Bronchial epithelial cell (primary cell): ENCODE measurements at regions not wholly inside any gene's neighbourhood (a gene's known extent, or its start where the extent isn't known, plus 50 kb on each side); places are given as distances from the start of the nearest gene placed in this dataset.
"Not testable (repeated sequence)": the region's sequence is repeated elsewhere in the genome, so short reads cannot be mapped to it uniquely, and the experiment has no call there.

Experiments used
- DNase-seq: peaks from one replicate; pipeline ENCODE4 v3.0.0-alpha.2; 2010; ENCODE audit warnings: low read depth
- FAIRE-seq: peaks from 2 replicates; lab custom pipeline; 2011; peaks lifted over from hg19 to GRCh38; lab: Jason Lieb, UNC
- H3K27me3 ChIP-seq: 2 replicates; pipeline ENCODE4 v1.5.1; 2011; ENCODE audit warnings: low read length; ENCODE audit not compliant: control insufficient read depth, insufficient read depth
- H3K36me3 ChIP-seq: 2 replicates; pipeline ENCODE4 v1.5.1; 2011; ENCODE audit warnings: low read length; ENCODE audit not compliant: control insufficient read depth, insufficient read depth
- H3K4me3 ChIP-seq: 2 replicates; pipeline ENCODE4 v1.5.1; 2011; ENCODE audit warnings: mild to moderate bottlenecking, low read depth, low read length, control low read depth
- TF ChIP-seq, protein P1 (sequence below): IDR thresholded peaks from 2 replicates; pipeline ENCODE4 v1.5.1; 2011; ENCODE audit warnings: mild to moderate bottlenecking, moderate library complexity, low read length, control low read depth, inconsistent platforms; ENCODE audit not compliant: insufficient read depth, severe bottlenecking

GRCh38 chrX:148080593-148080992 lies 99.5 kb downstream of the FMR1NB start:
- DNase-seq (no peak), FAIRE-seq (no peak)
- H3K27me3 ChIP-seq = no peaks in the 10 kb centered on the region
- H3K4me3 ChIP-seq = no peak overlapping the region
- no peaks in the 10 kb centered on the region for H3K36me3 ChIP-seq
- TF ChIP-seq, protein P1, sequence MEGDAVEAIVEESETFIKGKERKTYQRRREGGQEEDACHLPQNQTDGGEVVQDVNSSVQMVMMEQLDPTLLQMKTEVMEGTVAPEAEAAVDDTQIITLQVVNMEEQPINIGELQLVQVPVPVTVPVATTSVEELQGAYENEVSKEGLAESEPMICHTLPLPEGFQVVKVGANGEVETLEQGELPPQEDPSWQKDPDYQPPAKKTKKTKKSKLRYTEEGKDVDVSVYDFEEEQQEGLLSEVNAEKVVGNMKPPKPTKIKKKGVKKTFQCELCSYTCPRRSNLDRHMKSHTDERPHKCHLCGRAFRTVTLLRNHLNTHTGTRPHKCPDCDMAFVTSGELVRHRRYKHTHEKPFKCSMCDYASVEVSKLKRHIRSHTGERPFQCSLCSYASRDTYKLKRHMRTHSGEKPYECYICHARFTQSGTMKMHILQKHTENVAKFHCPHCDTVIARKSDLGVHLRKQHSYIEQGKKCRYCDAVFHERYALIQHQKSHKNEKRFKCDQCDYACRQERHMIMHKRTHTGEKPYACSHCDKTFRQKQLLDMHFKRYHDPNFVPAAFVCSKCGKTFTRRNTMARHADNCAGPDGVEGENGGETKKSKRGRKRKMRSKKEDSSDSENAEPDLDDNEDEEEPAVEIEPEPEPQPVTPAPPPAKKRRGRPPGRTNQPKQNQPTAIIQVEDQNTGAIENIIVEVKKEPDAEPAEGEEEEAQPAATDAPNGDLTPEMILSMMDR = no peak

GRCh38 chrX:148084611-148085010 lies 103.5 kb downstream of the FMR1NB start:
- Histone ChIP-seq H3K27me3 (no peaks in the 10 kb centered on the region), H3K4me3 (no peak overlapping the region), H3K36me3 (no peaks in the 10 kb centered on the region)
- FAIRE-seq = no peak
- no peak for DNase-seq
- TF ChIP-seq, protein P1 = no peak

- no peaks in the 10 kb centered on the region for H3K27me3 ChIP-seq
- DNase-seq (no peak), FAIRE-seq (no peak)
- no peaks in the 10 kb centered on the region for H3K36me3 ChIP-seq
- TF ChIP-seq, protein P1 = no peak
- H3K4me3 ChIP-seq = no peak overlapping the region
Observed at GRCh38 chrX:148120151-148120550, 139.0 kb downstream of the FMR1NB start.

- TF ChIP-seq, protein P1 = no peak
- Histone ChIP-seq H3K36me3 (no peaks in the 10 kb centered on the region), H3K27me3 (no peaks in the 10 kb centered on the region), H3K4me3 (no peak overlapping the region)
- no peak for DNase-seq
- no peak for FAIRE-seq
Observed at GRCh38 chrX:148120999-148121623, 140.0 kb downstream of the FMR1NB start.

- H3K27me3 ChIP-seq, H3K4me3 ChIP-seq, DNase-seq, H3K36me3 ChIP-seq, FAIRE-seq: not testable (repeated sequence)
Observed at GRCh38 chrX:148128872-148129505, 147.9 kb downstream of the FMR1NB start.

- Histone ChIP-seq H3K27me3 (no peaks in the 10 kb centered on the region), H3K36me3 (no peaks in the 10 kb centered on the region), H3K4me3 (no peak overlapping the region)
- TF ChIP-seq, protein P1 = no peak
- FAIRE-seq (no peak), DNase-seq (peak; percentile 26)
Observed at GRCh38 chrX:148133105-148133725, 152.1 kb downstream of the FMR1NB start.
